GM12873 (cell line): ENCODE measurements at regions not wholly inside any gene's neighbourhood (a gene's known extent, or its start where the extent isn't known, plus 50 kb on each side); places are given as distances from the start of the nearest gene placed in this dataset.

Source experiments
- CTCF ChIP-seq: IDR thresholded peaks from 2 replicates; pipeline ENCODE4 v1.5.1; 2012; ENCODE audit warnings: low read depth, mild to moderate bottlenecking, moderate library complexity, low read length, control low read depth; ENCODE audit not compliant: insufficient read depth; ENCODE audit errors: missing control alignments

GRCh38 chr6:138036111-138036510 is 71.1 kb downstream of the PERP start:
- TF ChIP-seq CTCF: no peak

- no peak for TF ChIP-seq CTCF
Measured at GRCh38 chr6:138037009-138037504, 70.2 kb downstream of the PERP start.

GRCh38 chr6:138038142-138038870 is 68.9 kb downstream of the PERP start:
- TF ChIP-seq CTCF: no peak
